GM13977 (cell line): ENCODE measurements at regions not wholly inside any gene's neighbourhood (a gene's known extent, or its start where the extent isn't known, plus 50 kb on each side); places are given as distances from the start of the nearest gene placed in this dataset.
A peak's percentile ranks its signal among the peaks of the same experiment; 100 is the strongest.

Experiments
- DNase-seq: peaks from one replicate; pipeline ENCODE4 v3.0.0; 2012; ENCODE audit warnings: low spot score
- CTCF ChIP-seq: IDR thresholded peaks from 2 replicates; pipeline ENCODE4 v1.5.1; 2012; ENCODE audit warnings: mild to moderate bottlenecking, control low read depth; ENCODE audit not compliant: insufficient read depth; ENCODE audit errors: extremely low read depth, missing control alignments
- in situ Hi-C: fragments of 300-500 bp; cut with MboI; formaldehyde crosslinking; loops from one replicate; pipeline ENCODE4 v1.12.0; 2022; ENCODE audit warnings: low sequenced_read_pairs, low pct_unique_long_range_greater_than_20kb, mixed read lengths, inconsistent platforms; ENCODE audit not compliant: unreplicated experiment

- in situ Hi-C loops, result no loop called here
- DNase-seq, result peak; percentile 56
- no peak for TF ChIP-seq CTCF
These were observed 225.7 kb upstream of the CCDC150 start for GRCh38 chr2:196413821-196414274.

GRCh38 chr2:196415384-196415783 is 224.1 kb upstream of the CCDC150 start:
- in situ Hi-C loops, result no loop called here
- TF ChIP-seq CTCF, result no peak
- DNase-seq, result peak; percentile 28

- in situ Hi-C loops, result no loop called here
- DNase-seq, result no peak
- no peak for TF ChIP-seq CTCF
These were observed 219.4 kb upstream of the CCDC150 start for GRCh38 chr2:196420143-196420542.

DNA sequence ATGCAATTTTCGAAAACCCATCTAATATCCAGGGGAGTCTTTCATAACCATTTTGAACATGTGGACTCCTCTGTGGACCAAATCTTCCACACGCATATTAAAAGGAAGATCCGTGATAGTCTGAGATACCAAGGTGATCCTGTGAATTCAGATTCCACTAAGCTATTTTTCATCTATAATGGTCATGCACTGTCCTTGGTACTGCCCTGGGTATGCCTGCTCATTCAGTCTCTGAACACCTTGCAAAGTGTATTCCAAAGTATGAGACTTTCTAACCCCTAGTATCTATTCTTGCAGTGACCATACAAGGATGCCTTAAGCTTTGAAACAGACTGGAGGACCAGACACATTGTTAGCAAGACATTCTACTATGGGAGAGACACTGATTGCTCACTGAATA is 217.6 kb upstream of the CCDC150 start:
- in situ Hi-C loops, result no loop called here

GRCh38 chr2:196422361-196422760 is 217.2 kb upstream of the CCDC150 start:
- TF ChIP-seq CTCF, result no peak
- in situ Hi-C loops, result no loop called here
- no peak for DNase-seq

More for the DNA sequence above, 217.6 kb upstream of the CCDC150 start:
- no peak for TF ChIP-seq CTCF
- DNase-seq, result no peak

DNA sequence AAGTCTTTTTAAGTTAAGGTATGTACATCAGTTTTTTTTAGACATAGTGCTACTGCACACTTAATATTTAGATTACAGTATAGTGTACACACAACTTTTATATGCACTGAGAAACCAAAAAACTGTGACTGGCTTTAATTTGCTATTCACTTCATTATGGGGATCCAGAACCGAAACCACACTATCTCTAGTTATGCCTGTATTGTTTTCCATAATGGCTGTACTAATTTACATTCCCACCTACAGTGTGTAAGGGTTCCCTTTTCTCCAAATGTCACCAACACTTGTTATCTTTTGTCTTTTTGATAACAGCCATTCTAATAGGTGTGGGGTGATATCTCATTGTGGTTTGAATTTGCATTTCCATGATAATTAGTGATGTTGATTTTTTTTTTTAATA is 213.4 kb upstream of the CCDC150 start:
- DNase-seq, result no peak
- TF ChIP-seq CTCF, result no peak
- in situ Hi-C loops, result no loop called here
